ENCODE measurements at regions not wholly inside any gene's neighbourhood (a gene's known extent, or its start where the extent isn't known, plus 50 kb on each side); places are given as distances from the start of the nearest gene placed in this dataset.
"Not testable (repeated sequence)": the region's sequence is repeated elsewhere in the genome, so short reads cannot be mapped to it uniquely, and the experiment has no call there.

- no peak for DNase-seq (ENCODE audit: low read depth in 2 of 2)
Observed at GRCh38 chr5:160479220-160479619, 57.6 kb downstream of the PTTG1 start.

GRCh38 chr5:160479926-160480325 is 58.3 kb downstream of the PTTG1 start:
- no peak for DNase-seq (ENCODE audit: low read depth in 2 of 2)

GRCh38 chr5:160480652-160481051 is 59.0 kb downstream of the PTTG1 start:
- no peak for DNase-seq (ENCODE audit: low read depth in 2 of 2)

- no peak for DNase-seq (ENCODE audit: low read depth in 2 of 2)
Observed at GRCh38 chr5:160484678-160485077, 63.0 kb downstream of the PTTG1 start.

GRCh38 chr5:160485364-160485969 is 63.8 kb downstream of the PTTG1 start:
- no peak for DNase-seq (ENCODE audit: low read depth in 2 of 2)

GRCh38 chr5:160486573-160486972 is 64.9 kb downstream of the PTTG1 start:
- DNase-seq (ENCODE audit: low read depth in 2 of 2): peak in 1 of 2 donors; percentile 19

GRCh38 chr5:160488394-160489325 is 67.0 kb downstream of the PTTG1 start:
- no peak for DNase-seq (ENCODE audit: low read depth in 2 of 2)

GRCh38 chr5:160491438-160491837 is 69.8 kb downstream of the PTTG1 start:
- DNase-seq (ENCODE audit: low read depth in 2 of 2): no peak

GRCh38 chr5:160492565-160492964 is 70.9 kb downstream of the PTTG1 start:
- DNase-seq (ENCODE audit: low read depth in 2 of 2): no peak

GRCh38 chr5:160493806-160494338 is 72.2 kb downstream of the PTTG1 start:
- DNase-seq (ENCODE audit: low read depth in 2 of 2): no peak

GRCh38 chr5:160494451-160494850 is 72.8 kb downstream of the PTTG1 start:
- no peak for DNase-seq (ENCODE audit: low read depth in 2 of 2)

GRCh38 chr5:160496334-160496733 is 74.7 kb downstream of the PTTG1 start:
- no peak for DNase-seq (ENCODE audit: low read depth in 2 of 2)

GRCh38 chr5:160496784-160497183 is 75.1 kb downstream of the PTTG1 start:
- no peak for DNase-seq (ENCODE audit: low read depth in 2 of 2)

- no peak for DNase-seq (ENCODE audit: low read depth in 2 of 2)
Observed at GRCh38 chr5:160497878-160498277, 76.2 kb downstream of the PTTG1 start.

- DNase-seq (ENCODE audit: low read depth in 2 of 2): not testable (repeated sequence)
Observed at GRCh38 chr5:160498441-160499043, 76.9 kb downstream of the PTTG1 start.

- DNase-seq (ENCODE audit: low read depth in 2 of 2): no peak
Observed at GRCh38 chr5:160500786-160501779, 79.4 kb downstream of the PTTG1 start.

GRCh38 chr5:160504906-160505305 is 83.3 kb downstream of the PTTG1 start:
- no peak for DNase-seq (ENCODE audit: low read depth in 2 of 2)

- peak; percentile 36 to 42 for DNase-seq (ENCODE audit: low read depth in 2 of 2)
Observed at GRCh38 chr5:160506006-160507004, 84.7 kb downstream of the PTTG1 start.

- no peak for DNase-seq (ENCODE audit: low read depth in 2 of 2)
Observed at GRCh38 chr5:160507221-160507721, 85.6 kb downstream of the PTTG1 start.
